ENCODE measurements at regions not wholly inside any gene's neighbourhood (a gene's known extent, or its start where the extent isn't known, plus 50 kb on each side); places are given as distances from the start of the nearest gene placed in this dataset.

- TF ChIP-seq, protein P1, sequence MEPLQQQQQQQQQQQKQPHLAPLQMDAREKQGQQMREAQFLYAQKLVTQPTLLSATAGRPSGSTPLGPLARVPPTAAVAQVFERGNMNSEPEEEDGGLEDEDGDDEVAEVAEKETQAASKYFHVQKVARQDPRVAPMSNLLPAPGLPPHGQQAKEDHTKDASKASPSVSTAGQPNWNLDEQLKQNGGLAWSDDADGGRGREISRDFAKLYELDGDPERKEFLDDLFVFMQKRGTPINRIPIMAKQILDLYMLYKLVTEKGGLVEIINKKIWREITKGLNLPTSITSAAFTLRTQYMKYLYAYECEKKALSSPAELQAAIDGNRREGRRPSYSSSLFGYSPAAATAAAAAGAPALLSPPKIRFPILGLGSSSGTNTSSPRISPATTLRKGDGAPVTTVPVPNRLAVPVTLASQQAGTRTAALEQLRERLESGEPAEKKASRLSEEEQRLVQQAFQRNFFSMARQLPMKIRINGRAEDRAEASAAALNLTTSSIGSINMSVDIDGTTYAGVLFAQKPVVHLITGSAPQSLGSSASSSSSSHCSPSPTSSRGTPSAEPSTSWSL (CRISPR knock-in tag; IDR thresholded peaks at IDR 0.05; ENCODE audit: borderline replicate concordance), result no peak
- TF ChIP-seq RAD21 (CRISPR knock-in tag; conservative IDR thresholded peaks at IDR 0.05 in 1 of 2, IDR thresholded peaks at IDR 0.05 in 1 of 2), result peak; percentile 29 to 37
- no peak for TF ChIP-seq ZNF764 (CRISPR knock-in tag; IDR thresholded peaks at IDR 0.05; ENCODE audit: low read depth)
- no peak for TF ChIP-seq SRSF1 (IDR thresholded peaks at IDR 0.05; ENCODE audit: low read depth, low read length)
- TF ChIP-seq BCL6 (CRISPR knock-in tag; IDR thresholded peaks at IDR 0.05), result no peak
- TF ChIP-seq MBD2 (IDR thresholded peaks at IDR 0.05; ENCODE audit: borderline replicate concordance, low read depth), result peak; percentile 40; the same call in 1 of the 2 replicates
- TF ChIP-seq, protein P2, sequence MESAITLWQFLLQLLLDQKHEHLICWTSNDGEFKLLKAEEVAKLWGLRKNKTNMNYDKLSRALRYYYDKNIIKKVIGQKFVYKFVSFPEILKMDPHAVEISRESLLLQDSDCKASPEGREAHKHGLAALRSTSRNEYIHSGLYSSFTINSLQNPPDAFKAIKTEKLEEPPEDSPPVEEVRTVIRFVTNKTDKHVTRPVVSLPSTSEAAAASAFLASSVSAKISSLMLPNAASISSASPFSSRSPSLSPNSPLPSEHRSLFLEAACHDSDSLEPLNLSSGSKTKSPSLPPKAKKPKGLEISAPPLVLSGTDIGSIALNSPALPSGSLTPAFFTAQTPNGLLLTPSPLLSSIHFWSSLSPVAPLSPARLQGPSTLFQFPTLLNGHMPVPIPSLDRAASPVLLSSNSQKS (CRISPR knock-in tag; IDR thresholded peaks at IDR 0.05), result no peak
- no peak for TF ChIP-seq ZNF3 (CRISPR knock-in tag; IDR thresholded peaks at IDR 0.05)
- TF ChIP-seq ZNF395 (CRISPR knock-in tag; IDR thresholded peaks at IDR 0.05), result peak; percentile 63; the same call in 1 of the 2 replicates
- TF ChIP-seq, protein P3, sequence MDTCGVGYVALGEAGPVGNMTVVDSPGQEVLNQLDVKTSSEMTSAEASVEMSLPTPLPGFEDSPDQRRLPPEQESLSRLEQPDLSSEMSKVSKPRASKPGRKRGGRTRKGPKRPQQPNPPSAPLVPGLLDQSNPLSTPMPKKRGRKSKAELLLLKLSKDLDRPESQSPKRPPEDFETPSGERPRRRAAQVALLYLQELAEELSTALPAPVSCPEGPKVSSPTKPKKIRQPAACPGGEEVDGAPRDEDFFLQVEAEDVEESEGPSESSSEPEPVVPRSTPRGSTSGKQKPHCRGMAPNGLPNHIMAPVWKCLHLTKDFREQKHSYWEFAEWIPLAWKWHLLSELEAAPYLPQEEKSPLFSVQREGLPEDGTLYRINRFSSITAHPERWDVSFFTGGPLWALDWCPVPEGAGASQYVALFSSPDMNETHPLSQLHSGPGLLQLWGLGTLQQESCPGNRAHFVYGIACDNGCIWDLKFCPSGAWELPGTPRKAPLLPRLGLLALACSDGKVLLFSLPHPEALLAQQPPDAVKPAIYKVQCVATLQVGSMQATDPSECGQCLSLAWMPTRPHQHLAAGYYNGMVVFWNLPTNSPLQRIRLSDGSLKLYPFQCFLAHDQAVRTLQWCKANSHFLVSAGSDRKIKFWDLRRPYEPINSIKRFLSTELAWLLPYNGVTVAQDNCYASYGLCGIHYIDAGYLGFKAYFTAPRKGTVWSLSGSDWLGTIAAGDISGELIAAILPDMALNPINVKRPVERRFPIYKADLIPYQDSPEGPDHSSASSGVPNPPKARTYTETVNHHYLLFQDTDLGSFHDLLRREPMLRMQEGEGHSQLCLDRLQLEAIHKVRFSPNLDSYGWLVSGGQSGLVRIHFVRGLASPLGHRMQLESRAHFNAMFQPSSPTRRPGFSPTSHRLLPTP (IDR thresholded peaks at IDR 0.05; ENCODE audit: borderline replicate concordance, extremely low read depth, insufficient read length), result no peak
- TF ChIP-seq ETV6 (IDR thresholded peaks at IDR 0.05; ENCODE audit: borderline replicate concordance in 1 of 2, low read depth in 2 of 2, low read length in 1 of 2), result peak in 1 of 2 experiments; percentile 82; a peak in 2 of 4 replicates
- no peak for TF ChIP-seq ETV6 (CRISPR knock-in tag; IDR thresholded peaks at IDR 0.05; ENCODE audit: borderline replicate concordance)
- TF ChIP-seq ZBTB26 (CRISPR knock-in tag; IDR thresholded peaks at IDR 0.05), result peak; percentile 59; the same call in 1 of the 2 replicates
- TF ChIP-seq RFX1 (IDR thresholded peaks at IDR 0.05), result no peak
- no peak for TF ChIP-seq SNIP1 (IDR thresholded peaks at IDR 0.05; ENCODE audit: low read depth)
- TF ChIP-seq PTRF (tag; IDR thresholded peaks at IDR 0.05), result no peak
- TF ChIP-seq BMI1 (IDR thresholded peaks at IDR 0.05; ENCODE audit: low read length), result no peak
- no peak for TF ChIP-seq HMG20B (CRISPR knock-in tag; IDR thresholded peaks at IDR 0.05)
Measured at GRCh38 chr10:22133749-22134624, 83.8 kb downstream of the EBLN1 start (continued).
